NCI-H1694 treated with DMSO at 0.1 percent for 48 hours (cell line): ENCODE measurements at regions not wholly inside any gene's neighbourhood (a gene's known extent, or its start where the extent isn't known, plus 50 kb on each side); places are given as distances from the start of the nearest gene placed in this dataset.

ENCODE experiments used
- DNase-seq: peaks from one replicate; lab custom pipeline; 2025; lab: John Stamatoyannopoulos, UW

DNA sequence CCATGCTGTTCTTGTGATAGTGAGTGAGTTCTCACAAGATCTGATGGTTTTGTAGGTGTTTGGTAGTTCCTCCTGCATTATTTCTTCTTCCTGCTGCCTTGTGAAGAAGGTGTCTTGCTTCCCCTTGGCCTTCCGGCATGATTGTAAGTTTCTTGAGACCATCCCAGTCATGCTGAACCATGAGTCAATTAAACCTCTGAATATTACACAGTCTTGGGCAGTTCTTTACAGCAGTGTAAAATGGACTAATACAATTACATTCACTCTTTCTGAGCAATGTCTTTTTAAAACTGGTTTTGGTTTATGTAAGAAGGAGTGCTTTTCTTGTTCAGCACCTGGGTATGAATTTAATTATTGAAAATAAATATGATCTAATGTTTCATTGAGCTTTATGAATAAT lies 50.7 kb upstream of the ARRDC3 start:
- DNase-seq = no peak
